ENCODE measurements at regions not wholly inside any gene's neighbourhood (a gene's known extent, or its start where the extent isn't known, plus 50 kb on each side); places are given as distances from the start of the nearest gene placed in this dataset.

DNA sequence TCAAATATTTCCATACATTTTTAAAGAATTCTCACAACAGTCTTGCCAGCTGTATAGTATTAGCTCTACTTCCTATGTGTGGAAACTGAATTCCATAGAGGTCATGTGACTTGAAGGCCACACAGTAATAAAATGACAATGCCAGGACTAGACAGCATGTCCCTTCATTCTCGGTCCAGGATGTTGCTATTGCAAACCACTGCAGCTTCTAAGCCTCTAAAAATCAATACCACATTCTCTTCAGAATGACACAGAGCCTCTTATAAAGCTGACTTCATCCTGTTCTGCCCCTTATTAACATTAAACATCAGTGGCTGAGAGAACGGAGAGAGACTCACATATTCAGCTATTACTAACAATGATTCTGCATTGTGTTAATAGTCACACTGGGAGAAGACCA is 240.3 kb upstream of the PEX5L start:
- TF ChIP-seq, protein P1, sequence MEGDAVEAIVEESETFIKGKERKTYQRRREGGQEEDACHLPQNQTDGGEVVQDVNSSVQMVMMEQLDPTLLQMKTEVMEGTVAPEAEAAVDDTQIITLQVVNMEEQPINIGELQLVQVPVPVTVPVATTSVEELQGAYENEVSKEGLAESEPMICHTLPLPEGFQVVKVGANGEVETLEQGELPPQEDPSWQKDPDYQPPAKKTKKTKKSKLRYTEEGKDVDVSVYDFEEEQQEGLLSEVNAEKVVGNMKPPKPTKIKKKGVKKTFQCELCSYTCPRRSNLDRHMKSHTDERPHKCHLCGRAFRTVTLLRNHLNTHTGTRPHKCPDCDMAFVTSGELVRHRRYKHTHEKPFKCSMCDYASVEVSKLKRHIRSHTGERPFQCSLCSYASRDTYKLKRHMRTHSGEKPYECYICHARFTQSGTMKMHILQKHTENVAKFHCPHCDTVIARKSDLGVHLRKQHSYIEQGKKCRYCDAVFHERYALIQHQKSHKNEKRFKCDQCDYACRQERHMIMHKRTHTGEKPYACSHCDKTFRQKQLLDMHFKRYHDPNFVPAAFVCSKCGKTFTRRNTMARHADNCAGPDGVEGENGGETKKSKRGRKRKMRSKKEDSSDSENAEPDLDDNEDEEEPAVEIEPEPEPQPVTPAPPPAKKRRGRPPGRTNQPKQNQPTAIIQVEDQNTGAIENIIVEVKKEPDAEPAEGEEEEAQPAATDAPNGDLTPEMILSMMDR (IDR thresholded peaks at IDR 0.05; ENCODE audit: low read length, missing control alignments): no peak
- no peak overlapping the region for H3K4me3 ChIP-seq (replicated peaks; ENCODE audit: low read depth, low read length)
- DNase-seq (ENCODE audit: low read depth): no peak

- H3K4me3 ChIP-seq (replicated peaks; ENCODE audit: low read depth, low read length): no peak overlapping the region
- TF ChIP-seq, protein P1 (IDR thresholded peaks at IDR 0.05; ENCODE audit: low read length, missing control alignments): no peak
- no peak for DNase-seq (ENCODE audit: low read depth)
Observed at GRCh38 chr3:180278583-180279188, 241.9 kb upstream of the PEX5L start.

- DNase-seq (ENCODE audit: low read depth): no peak
- H3K4me3 ChIP-seq (replicated peaks; ENCODE audit: low read depth, low read length): no peak overlapping the region
- TF ChIP-seq, protein P1 (IDR thresholded peaks at IDR 0.05; ENCODE audit: low read length, missing control alignments): no peak
Observed at GRCh38 chr3:180280555-180280954, 243.8 kb upstream of the PEX5L start.

GRCh38 chr3:180282386-180282785 is 245.6 kb upstream of the PEX5L start:
- TF ChIP-seq, protein P1 (IDR thresholded peaks at IDR 0.05; ENCODE audit: low read length, missing control alignments): no peak
- H3K4me3 ChIP-seq (replicated peaks; ENCODE audit: low read depth, low read length): no peak overlapping the region
- DNase-seq (ENCODE audit: low read depth): no peak

DNA sequence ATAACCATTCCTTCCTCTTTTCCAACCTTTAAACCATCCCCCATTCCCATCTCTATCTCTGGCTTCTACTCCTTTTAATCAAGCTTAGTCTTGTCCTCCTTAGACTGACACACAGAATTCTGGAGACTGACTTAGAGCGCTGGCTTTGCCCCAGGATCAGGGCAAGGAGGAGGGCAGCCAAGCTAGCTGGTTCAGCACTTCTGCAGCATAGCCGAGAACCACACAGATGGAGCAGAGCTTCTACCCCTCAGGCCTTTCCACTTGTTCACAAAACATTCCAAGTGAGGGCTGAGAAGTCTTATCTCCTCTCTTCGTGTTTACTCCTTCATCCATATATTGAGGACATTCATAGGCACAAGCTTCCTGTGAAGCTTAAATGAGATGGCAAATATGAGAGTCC is 246.5 kb upstream of the PEX5L start:
- H3K4me3 ChIP-seq (replicated peaks; ENCODE audit: low read depth, low read length): no peak overlapping the region
- no peak for DNase-seq (ENCODE audit: low read depth)

GRCh38 chr3:180284331-180285110 is 247.8 kb upstream of the PEX5L start:
- TF ChIP-seq, protein P1 (IDR thresholded peaks at IDR 0.05; ENCODE audit: low read length, missing control alignments): no peak
- no peak overlapping the region for H3K4me3 ChIP-seq (replicated peaks; ENCODE audit: low read depth, low read length)
- DNase-seq (ENCODE audit: low read depth): no peak

More for the DNA sequence above, 246.5 kb upstream of the PEX5L start:
- TF ChIP-seq, protein P1 (IDR thresholded peaks at IDR 0.05; ENCODE audit: low read length, missing control alignments): no peak
